Esophagus (tissue), 2 donors: ENCODE measurements at regions not wholly inside any gene's neighbourhood (a gene's known extent, or its start where the extent isn't known, plus 50 kb on each side); places are given as distances from the start of the nearest gene placed in this dataset.
"Not testable (repeated sequence)": the region's sequence is repeated elsewhere in the genome, so short reads cannot be mapped to it uniquely, and the experiment has no call there.

ENCODE experiments used
- H3K27ac ChIP-seq, 2 donors: one replicate each; pipeline ENCODE4 v1.5.1; 2013; ENCODE audit warnings: low read depth in 2 of 2, mild to moderate bottlenecking in 2 of 2, inconsistent platforms in 1 of 2, low read length in 1 of 2, moderate library complexity in 1 of 2
- H3K27me3 ChIP-seq, 2 donors: one replicate each; pipeline ENCODE4 v1.6.1; 2013; ENCODE audit warnings: low read length in 2 of 2, control low read depth in 1 of 2, mild to moderate bottlenecking in 1 of 2; ENCODE audit not compliant: insufficient read depth in 2 of 2, control insufficient read depth in 1 of 2
- H3K36me3 ChIP-seq, 2 donors: one replicate each; pipeline ENCODE4 v1.6.1; 2013; ENCODE audit warnings: low read length in 1 of 2; ENCODE audit not compliant: control insufficient read depth in 2 of 2, insufficient read depth in 2 of 2
- H3K4me1 ChIP-seq, 2 donors: one replicate each; pipeline ENCODE4 v1.6.1; 2013; ENCODE audit warnings: low read length in 1 of 2; ENCODE audit not compliant: control insufficient read depth in 2 of 2, insufficient read depth in 2 of 2
- H3K4me3 ChIP-seq, 2 donors: one replicate each; pipeline ENCODE4 v1.5.1; 2013; ENCODE audit warnings: low read length in 2 of 2, mild to moderate bottlenecking in 2 of 2, low read depth in 1 of 2, moderate library complexity in 1 of 2
- H3K9me3 ChIP-seq, 2 donors: one replicate each; pipeline ENCODE4 v1.6.1; 2013; ENCODE audit warnings: mild to moderate bottlenecking in 2 of 2, low read depth in 1 of 2, low read length in 1 of 2, moderate library complexity in 1 of 2; ENCODE audit not compliant: control insufficient read depth in 2 of 2, insufficient read depth in 1 of 2
- WGBS, 2 donors: extraction: QIAGEN DNeasy Blood & Tissue Kit; methylation state at CpG; one replicate each; pipeline ENCODE4 v1.1.7; 2013; 5-methylcytosine and 5-hydroxymethylcytosine counted together
- donor health status: healthy with polysubstance abuse.
- donor health status: Bipolar disorder and iron deficiency.

- WGBS, 2 donors, result 46 to 54% methylated on average over 1 of the region's 1 CpG
- H3K27ac ChIP-seq, H3K27me3 ChIP-seq, H3K4me1 ChIP-seq, H3K36me3 ChIP-seq, H3K4me3 ChIP-seq: not testable (repeated sequence)
- peaks cover 9 to 21% of the 10 kb centered on the region in 2 donors for H3K9me3 ChIP-seq
These were observed 332.2 kb upstream of the PLGLB2 start for GRCh38 chr2:87415586-87416265.

DNA sequence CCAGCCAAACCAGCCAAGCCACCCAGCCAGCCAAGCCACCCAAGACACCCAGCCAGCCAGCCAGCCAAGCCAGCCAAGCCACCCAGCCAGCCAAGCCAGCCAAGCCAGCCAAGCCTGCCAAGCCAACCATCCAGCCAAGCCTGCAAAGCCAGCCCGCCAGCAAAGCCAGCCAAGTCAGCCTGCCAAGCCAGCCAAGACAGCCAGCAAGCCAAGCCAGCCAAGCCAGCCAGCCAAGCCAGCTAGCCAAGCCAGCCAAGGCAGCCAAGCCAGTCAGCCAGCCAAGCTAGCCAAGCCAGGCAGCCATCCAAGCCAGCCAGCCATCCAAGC lies 331.7 kb upstream of the PLGLB2 start:
- H3K27ac ChIP-seq, H3K27me3 ChIP-seq, H3K4me3 ChIP-seq, H3K36me3 ChIP-seq, H3K4me1 ChIP-seq: not testable (repeated sequence)
- H3K9me3 ChIP-seq, result peaks cover 12 to 21% of the 10 kb centered on the region in 2 donors
- WGBS, 2 donors, result 78 to 85% methylated on average over 1 of the region's 1 CpG

- WGBS, 2 donors, result 36 to 55% methylated on average over 2 to 4 of the region's 6 CpGs
- not testable (repeated sequence) for H3K27me3 ChIP-seq, H3K27ac ChIP-seq, H3K36me3 ChIP-seq, H3K4me3 ChIP-seq, H3K4me1 ChIP-seq
- peaks cover 12 to 21% of the 10 kb centered on the region in 2 donors for H3K9me3 ChIP-seq
These were observed 330.7 kb upstream of the PLGLB2 start for GRCh38 chr2:87417147-87417546.

- not testable (repeated sequence) for H3K4me1 ChIP-seq, H3K4me3 ChIP-seq, H3K27me3 ChIP-seq, H3K36me3 ChIP-seq, H3K27ac ChIP-seq
- WGBS, 2 donors, result 84 to 90% methylated on average over 1 to 3 of the region's 3 CpGs
- peaks cover 11 to 21% of the 10 kb centered on the region in 2 donors for H3K9me3 ChIP-seq
These were observed 329.9 kb upstream of the PLGLB2 start for GRCh38 chr2:87417742-87418567.

DNA sequence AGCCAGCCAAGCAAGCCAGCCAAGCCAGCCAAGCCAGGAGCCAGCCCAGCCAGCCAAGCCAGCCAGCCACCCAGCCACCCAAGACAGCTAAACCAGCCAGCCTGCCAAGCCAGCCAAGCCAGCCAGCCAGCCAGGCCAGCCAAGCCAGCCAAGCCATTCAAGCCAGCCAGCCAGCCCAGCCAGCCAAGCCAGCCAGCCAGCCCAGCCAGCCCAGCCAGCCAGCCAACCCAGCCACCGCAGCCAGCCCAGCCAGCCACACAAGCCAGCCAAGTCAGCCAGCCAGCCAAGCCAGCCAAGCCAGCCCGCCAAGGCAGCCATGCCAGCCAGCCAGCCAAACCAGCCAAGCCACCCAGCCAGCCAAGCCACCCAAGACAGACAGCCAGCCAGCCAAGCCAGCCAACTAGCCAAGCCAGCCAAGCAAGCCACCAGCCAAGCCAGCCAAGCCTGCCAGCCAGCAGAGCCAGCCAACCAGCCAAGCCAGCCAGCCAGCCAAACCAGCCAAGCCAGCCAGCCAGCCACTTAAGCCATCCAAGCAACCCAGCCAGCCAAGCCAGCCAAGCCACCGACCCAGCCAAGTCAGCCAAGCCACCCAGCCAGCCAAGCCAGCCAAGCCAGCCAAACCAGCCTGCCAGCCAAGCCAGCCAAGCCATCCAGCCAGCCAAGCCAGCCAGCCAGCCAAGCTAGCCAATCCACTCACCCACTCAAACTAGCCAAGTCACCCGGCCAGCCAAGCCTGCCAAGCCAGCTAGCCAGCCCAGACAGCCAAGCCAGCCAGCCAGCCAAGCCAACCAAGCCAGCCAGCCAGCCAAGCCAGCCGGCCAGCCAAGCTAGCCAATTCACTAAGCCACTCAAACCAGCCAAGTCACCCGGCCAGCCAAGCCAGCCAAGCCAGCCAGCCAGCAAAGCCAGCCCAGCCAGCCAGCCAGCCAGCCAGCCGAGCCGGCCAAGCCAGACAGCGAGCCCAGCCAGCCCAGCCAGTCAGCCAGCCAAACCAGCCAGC lies 328.8 kb upstream of the PLGLB2 start:
- peaks cover 11 to 21% of the 10 kb centered on the region in 2 donors for H3K9me3 ChIP-seq
- not testable (repeated sequence) for H3K4me3 ChIP-seq, H3K36me3 ChIP-seq, H3K4me1 ChIP-seq, H3K27me3 ChIP-seq, H3K27ac ChIP-seq
- 63 to 72% methylated on average over 5 to 6 of the region's 9 CpGs for whole genome bisulfite sequencing, 2 donors

DNA sequence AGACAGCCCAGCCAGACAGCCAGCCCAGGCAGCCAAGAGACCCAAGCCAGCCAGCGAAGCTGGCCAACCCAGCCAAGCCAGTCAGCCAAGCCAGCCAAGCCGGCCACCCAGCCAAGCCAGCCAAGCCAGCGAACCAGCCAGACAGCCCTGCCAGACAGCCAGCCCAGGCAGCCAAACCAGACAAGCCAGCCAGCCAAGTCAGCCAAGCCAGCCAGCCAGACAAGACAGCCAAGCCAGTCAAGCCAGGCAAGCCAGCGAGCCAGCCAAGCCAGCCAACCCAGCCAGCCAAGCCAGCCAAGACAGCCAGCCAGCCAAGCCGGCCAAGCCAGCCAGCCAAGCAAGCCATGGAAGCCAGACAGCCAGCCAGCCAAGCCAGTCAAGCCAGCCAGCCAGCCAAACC lies 327.9 kb upstream of the PLGLB2 start:
- not testable (repeated sequence) for H3K4me3 ChIP-seq, H3K27ac ChIP-seq, H3K27me3 ChIP-seq, H3K4me1 ChIP-seq, H3K36me3 ChIP-seq
- 73 to 83% methylated on average over 2 of the region's 5 CpGs for WGBS, 2 donors
- H3K9me3 ChIP-seq, result peaks cover 7 to 18% of the 10 kb centered on the region in 2 donors

- not testable (repeated sequence) for H3K4me3 ChIP-seq, H3K36me3 ChIP-seq, H3K27ac ChIP-seq, H3K27me3 ChIP-seq, H3K4me1 ChIP-seq
- WGBS, 2 donors, result 72 to 79% methylated on average over 4 of the region's 4 CpGs
- H3K9me3 ChIP-seq, result peaks cover 9 to 21% of the 10 kb centered on the region in 2 donors
These were observed 326.9 kb upstream of the PLGLB2 start for GRCh38 chr2:87420954-87421353.

DNA sequence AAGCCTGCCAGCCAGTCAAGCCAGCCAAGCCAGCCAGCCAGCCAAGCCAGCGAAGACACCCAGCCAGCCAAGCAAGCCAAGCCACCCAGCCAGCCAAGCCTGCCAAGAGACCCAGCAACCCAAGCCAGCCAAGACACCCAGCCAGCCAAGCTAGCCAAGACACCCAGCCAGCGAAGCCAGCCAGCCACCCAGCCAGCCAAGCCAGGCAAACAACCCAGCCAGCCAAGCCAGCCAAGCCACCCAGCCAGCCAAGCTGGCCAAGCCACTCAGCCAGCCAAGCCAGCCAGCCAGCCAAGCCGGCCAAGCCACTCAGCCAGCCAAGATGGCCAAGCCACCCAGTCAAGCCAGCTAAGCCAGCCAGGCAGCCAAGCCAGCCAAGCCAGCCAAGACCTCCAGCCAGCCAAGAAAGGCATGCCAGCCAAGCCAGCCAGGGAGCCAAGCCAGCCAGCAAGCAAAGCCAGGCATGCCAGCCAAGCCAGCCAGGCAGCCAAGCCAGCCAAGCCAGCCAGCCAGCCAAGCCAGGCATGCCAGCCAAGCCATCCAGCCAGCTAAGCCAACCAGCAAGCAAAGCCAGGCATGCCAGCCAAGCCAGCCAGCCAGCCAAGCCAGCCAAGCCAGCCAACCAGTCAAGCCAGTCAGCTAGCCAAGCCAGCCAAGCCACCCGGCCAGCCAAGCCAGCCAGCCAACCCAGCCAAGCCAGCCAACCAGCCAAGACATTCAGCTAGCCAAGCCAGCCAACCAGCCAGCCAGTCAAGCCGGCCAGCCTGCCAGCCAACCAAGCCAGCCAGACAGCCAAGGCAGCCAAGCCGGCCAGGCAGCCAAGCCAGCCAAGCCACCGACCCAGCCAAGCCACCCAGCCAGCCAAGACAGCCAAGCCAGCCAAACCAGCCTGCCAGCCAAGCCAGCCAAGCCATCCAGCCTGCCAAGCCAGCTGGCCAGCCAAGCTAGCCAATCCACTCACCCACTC lies 323.8 kb upstream of the PLGLB2 start:
- H3K4me3 ChIP-seq, H3K9me3 ChIP-seq, H3K27me3 ChIP-seq, H3K4me1 ChIP-seq, H3K27ac ChIP-seq, H3K36me3 ChIP-seq: not testable (repeated sequence)
- WGBS, 2 donors, result 52 to 57% methylated on average over 5 to 6 of the region's 7 CpGs

DNA sequence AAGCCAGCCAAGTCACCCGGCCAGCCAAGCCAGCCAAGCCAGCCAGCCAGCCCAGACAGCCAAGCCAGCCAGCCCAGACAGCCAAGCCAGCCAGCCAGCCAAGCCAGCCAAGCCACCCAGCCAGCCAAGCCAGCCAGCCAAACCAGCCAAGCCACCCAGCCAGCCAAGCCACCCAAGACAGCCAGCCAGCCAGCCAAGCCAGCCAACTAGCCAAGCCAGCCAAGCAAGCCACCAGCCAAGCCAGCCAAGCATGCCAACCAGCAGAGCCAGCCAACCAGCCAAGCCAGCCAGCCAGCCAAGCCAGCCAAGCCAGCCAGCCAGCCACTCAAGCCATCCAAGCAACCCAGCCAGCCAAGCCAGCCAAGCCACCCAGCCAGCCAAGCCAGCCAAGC lies 323.1 kb upstream of the PLGLB2 start:
- H3K27ac ChIP-seq, H3K36me3 ChIP-seq, H3K4me1 ChIP-seq, H3K9me3 ChIP-seq, H3K27me3 ChIP-seq, H3K4me3 ChIP-seq: not testable (repeated sequence)
- WGBS, 2 donors, result no CpG with 5 or more reads among the region's 1 CpG
